ENCODE measurements at regions not wholly inside any gene's neighbourhood (a gene's known extent, or its start where the extent isn't known, plus 50 kb on each side); places are given as distances from the start of the nearest gene placed in this dataset.

DNA sequence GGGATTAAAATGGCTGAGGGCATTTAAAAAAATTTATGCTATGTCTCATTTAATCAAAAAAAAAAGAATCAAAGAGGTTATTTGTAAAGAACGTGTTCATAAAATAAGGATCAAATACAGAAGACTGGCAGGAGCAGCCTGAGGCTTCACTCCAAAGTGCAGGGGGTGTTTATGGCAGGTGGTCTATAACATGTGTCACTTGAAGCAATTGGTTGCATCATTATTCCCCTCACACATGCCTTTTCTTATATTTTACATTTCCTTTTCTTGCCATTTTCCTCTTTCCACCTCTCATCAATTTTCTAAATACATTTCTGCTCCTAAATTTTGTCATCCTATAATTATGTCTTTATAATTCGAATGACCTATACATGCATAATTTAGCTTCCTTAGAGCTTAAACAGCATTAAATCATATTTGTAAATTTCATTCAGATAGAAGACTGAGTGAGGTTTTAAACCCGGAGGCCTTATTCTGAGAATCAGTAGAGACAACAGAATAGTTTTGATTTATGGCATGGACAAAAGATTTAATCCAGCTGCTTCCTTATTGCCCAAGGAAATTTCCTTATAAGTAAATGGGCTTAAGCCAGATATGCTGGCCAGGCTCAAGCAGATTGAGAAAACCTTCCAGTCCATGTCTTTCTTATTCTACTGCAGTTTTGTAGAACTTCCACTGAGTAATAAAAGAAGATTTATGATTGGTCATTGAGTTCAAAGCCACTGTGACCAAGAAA is 322.8 kb downstream of the TGFB2 start:
- DNase-seq (ENCODE audit: low spot score): no peak
- intact Hi-C loops (cut with DNase I): no loop called here

- no peak for DNase-seq (ENCODE audit: low spot score)
- intact Hi-C loops (cut with DNase I): no loop called here
Observed at GRCh38 chr1:218669431-218669830, 324.3 kb downstream of the TGFB2 start.

DNA sequence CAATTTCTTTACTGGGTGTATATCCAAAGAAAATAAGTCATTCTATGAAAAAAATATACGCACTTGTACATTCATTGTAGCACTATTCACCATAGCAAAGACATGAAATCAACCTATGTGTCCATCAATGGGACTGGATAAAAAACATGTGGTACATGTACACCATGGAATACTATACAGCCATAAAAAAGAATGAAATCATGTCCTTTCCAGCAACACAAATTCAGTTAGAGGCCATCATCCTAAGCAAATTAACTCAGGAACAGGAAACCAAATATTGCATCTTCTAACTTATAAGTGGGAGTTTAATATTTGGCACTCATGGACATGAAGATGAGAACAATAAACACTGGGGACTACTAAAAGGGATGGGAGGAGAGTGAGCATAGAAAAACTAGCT is 325.7 kb downstream of the TGFB2 start:
- intact Hi-C loops (cut with DNase I): no loop called here
- no peak for DNase-seq (ENCODE audit: low spot score)

DNA sequence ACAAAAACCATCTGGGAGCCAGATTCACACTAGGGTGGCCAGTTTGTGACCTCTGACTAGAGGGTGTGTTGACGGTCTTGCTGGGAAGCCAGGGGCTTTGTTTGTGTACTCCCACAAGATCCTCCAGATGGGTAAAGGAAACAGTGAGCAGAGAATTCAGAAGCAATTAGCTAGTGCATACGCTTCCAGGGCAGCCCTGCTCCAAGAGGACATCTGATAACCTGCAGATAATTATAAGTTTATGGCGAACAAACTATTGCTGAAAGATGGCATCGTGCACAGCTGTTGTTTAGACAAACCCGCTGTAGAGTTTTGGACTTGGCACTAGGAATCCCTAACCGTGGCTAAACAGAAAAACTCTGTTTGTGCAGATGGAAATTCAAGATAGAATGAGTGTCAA is 326.4 kb downstream of the TGFB2 start:
- intact Hi-C loops (cut with DNase I): no loop called here
- DNase-seq (ENCODE audit: low spot score): no peak

DNA sequence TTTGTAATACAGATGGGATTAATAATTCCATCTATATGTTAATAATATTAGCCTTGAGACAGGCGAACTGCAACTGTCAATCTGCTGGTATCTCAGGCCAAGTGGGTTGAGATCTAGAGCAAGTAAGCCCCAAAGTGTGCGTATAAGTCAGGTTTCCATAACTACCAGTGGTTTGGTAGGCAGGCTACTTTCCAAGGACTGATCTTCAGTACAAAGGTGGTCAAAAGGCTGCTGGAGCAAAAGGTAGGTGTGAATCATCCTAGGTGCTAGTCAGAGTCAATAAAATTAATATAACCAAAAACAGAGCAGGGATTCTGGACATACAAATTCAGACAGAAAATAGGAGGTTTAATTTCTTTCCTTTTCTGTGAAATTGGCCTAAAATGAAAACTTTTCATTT is 328.0 kb downstream of the TGFB2 start:
- DNase-seq (ENCODE audit: low spot score): no peak
- intact Hi-C loops (cut with DNase I): no loop called here

GRCh38 chr1:218674280-218674773 is 329.2 kb downstream of the TGFB2 start:
- intact Hi-C loops (cut with DNase I): no loop called here
- no peak for DNase-seq (ENCODE audit: low spot score)

- intact Hi-C loops (cut with DNase I): no loop called here
- DNase-seq (ENCODE audit: low spot score): no peak
Observed at GRCh38 chr1:218677026-218677425, 331.9 kb downstream of the TGFB2 start.

DNA sequence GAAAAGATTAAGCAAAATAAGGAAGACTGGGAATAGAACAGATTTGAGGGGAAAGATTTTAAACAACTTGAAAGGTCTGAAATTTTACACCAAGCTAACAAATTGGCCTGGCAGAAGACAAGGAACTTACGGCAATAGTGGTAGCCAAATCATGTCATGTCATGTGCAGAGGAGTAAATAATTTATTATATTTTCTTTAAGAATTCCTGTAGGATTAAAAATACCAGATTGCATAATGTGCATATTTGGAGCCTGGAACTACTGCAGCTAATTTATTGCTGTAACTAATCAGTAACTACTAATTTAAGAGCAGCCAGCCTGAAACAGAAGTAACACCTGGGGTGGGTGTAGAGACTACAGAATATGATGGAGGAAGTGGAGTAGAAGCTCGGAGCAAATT is 334.3 kb downstream of the TGFB2 start:
- intact Hi-C loops (cut with DNase I): no loop called here

GRCh38 chr1:218679988-218680748 is 335.0 kb downstream of the TGFB2 start:
- intact Hi-C loops (cut with DNase I): no loop called here
- DNase-seq (ENCODE audit: low spot score): no peak

More for the DNA sequence above, 334.3 kb downstream of the TGFB2 start:
- no peak for DNase-seq (ENCODE audit: low spot score)

- DNase-seq (ENCODE audit: low spot score): no peak
- intact Hi-C loops (cut with DNase I): no loop called here
Observed at GRCh38 chr1:218683242-218683641, 338.1 kb downstream of the TGFB2 start.

DNA sequence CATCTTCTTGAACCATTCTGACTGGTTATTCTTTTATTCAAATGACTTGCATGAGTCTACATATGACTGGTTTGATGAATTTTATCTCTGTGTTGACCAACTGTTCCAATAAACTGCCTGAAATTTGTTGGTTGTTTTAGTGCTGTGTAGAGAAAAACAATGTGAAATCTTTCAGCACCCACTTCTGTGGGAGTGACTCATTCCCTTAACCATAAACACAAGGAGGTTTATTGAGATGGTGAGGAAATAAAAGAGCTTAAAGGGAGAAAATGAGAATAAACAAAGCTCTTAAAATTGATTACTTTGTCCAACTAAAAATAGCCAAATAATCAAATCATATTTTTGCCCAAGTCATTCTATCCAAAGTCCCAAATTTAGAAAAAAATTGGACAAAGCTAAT is 341.1 kb downstream of the TGFB2 start:
- intact Hi-C loops (cut with DNase I): no loop called here
- DNase-seq (ENCODE audit: low spot score): no peak

DNA sequence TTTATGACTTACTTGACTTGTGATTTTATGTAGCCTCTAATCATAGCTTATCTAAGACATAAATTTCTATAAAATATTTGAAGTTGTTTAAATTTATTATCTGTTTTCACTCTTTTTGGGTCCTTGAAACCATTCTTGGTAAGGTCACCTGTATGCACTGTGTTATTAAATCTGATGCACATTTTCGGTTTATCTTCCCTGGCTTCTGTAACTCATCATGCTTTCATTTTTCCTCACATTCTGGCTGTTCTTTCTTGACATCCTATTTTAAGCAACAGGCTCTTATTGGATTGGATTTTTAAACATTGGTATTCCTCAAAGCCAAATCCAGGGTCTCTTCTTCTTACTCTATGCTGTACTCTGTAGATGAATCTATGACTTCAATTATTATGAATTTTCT is 341.6 kb downstream of the TGFB2 start:
- intact Hi-C loops (cut with DNase I): no loop called here
- DNase-seq (ENCODE audit: low spot score): no peak

DNA sequence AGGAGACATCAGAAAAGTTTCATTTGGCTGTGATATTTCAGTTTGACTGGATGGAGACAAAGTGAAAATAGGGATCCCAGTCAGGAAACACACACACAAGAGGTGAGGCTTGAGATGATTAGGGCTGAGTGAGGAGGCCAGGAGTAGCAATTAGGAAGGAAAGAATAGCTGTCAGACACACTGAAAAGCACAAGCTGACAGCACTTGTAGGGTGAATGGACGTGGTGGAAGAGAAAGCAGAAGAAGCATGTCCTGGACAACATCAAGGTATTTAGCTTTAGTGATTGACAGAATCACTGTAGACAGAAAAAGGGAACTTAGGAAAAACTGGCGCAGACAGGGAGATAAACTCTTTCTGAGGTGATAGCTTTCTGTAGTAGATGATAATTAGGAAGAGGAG is 347.7 kb downstream of the TGFB2 start:
- DNase-seq (ENCODE audit: low spot score): no peak
- intact Hi-C loops (cut with DNase I): no loop called here

- DNase-seq (ENCODE audit: low spot score): no peak
- intact Hi-C loops (cut with DNase I): no loop called here
Observed at GRCh38 chr1:218693599-218693998, 348.5 kb downstream of the TGFB2 start.

DNA sequence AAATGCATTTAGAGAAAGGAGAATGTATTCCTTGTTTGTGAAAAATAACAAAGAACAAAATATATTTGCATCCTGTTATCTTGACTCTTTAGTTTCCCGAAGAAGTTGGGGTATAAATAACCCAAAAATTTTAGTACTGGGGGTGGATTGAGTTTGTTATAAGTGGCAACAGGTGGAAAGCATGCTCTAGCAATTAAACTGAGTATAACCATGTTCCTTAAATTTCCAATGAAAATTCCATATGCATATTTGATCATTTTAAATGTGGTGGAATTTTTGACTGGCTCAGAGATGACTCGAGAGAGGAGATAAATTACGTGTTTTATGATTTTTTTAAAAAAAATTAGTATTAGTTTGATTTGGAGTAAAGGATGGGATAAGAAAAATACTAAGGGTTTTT is 348.9 kb downstream of the TGFB2 start:
- no peak for DNase-seq (ENCODE audit: low spot score)
- intact Hi-C loops (cut with DNase I): no loop called here

DNA sequence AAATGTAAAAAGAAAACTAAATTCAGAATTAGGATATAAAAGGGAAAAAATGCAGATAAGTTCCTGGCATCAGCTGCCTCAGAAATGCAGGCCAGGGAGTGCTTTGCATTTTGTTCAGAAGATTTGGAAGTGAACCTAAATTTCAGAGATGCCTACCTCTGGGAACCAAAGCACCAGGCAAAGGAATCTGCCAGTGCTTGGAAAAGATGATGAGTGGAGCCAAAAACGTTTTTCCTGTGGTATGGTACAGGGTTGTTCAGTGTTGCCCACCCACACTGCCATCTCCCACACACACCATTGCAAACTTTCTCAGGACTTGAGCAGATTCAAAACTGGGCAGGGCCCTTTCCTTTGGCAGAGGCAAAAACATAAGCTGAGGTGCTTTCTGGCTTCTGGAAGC is 349.5 kb downstream of the TGFB2 start:
- no peak for DNase-seq (ENCODE audit: low spot score)
- intact Hi-C loops (cut with DNase I): no loop called here

DNA sequence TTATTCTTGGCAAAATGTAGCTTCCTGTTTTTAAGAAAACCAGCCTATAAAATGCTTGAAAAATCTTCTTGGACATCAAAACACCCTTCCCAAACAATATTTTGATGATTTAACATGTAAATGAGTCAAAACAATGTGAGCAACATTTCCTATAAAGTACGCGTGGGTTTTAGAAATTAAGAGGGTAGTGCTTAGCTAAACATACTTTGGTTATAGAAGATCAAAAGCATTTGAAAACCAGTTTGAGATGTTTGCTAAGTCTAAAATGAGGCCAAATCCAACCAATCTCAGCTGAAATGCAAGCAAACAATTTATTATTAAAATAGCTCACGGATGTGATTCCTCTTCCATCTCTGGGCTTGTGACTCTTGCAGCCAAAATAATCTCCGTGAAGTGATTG is 350.4 kb downstream of the TGFB2 start:
- DNase-seq (ENCODE audit: low spot score): no peak
- intact Hi-C loops (cut with DNase I): no loop called here

- no peak for DNase-seq (ENCODE audit: low spot score)
- intact Hi-C loops (cut with DNase I): no loop called here
Observed at GRCh38 chr1:218698141-218698540, 353.0 kb downstream of the TGFB2 start.

DNA sequence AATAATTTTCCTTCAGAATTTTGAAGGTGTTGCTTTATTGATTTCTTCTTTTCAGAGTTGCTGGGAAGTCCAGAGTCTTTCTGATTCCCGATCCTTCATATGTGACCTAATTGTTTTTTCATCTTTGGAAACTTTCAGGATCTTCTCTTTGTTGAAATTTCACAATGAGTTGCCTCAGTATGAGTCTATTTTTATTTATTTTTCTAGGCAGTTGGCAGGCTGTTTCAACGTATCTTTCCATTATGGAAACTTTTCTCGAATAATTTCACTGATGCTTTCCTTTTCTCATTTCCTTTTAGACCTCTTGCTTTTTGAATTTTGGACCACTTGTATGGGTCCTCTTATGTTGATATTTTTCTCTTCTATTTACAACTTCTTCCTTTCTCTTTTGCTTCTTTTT is 354.3 kb downstream of the TGFB2 start:
- no peak for DNase-seq (ENCODE audit: low spot score)

GRCh38 chr1:218699865-218700264 is 354.7 kb downstream of the TGFB2 start:
- intact Hi-C loops (cut with DNase I): no loop called here

More for the DNA sequence above, 354.3 kb downstream of the TGFB2 start:
- intact Hi-C loops (cut with DNase I): no loop called here

GRCh38 chr1:218700666-218701065 is 355.5 kb downstream of the TGFB2 start:
- no peak for DNase-seq (ENCODE audit: low spot score)
- intact Hi-C loops (cut with DNase I): no loop called here

More at GRCh38 chr1:218699865-218700264, 354.7 kb downstream of the TGFB2 start:
- DNase-seq (ENCODE audit: low spot score): no peak
